ENCODE measurements at regions not wholly inside any gene's neighbourhood (a gene's known extent, or its start where the extent isn't known, plus 50 kb on each side); places are given as distances from the start of the nearest gene placed in this dataset.
"Not testable (repeated sequence)": the region's sequence is repeated elsewhere in the genome, so short reads cannot be mapped to it uniquely, and the experiment has no call there.

GRCh38 chr2:87396551-87397265, 351.2 kb upstream of the PLGLB2 start:
- TF ChIP-seq ZFX (IDR thresholded peaks at IDR 0.05); CTCF (conservative IDR thresholded peaks at IDR 0.05): not testable (repeated sequence)
